DOHH2 (cell line): ENCODE measurements at regions not wholly inside any gene's neighbourhood (a gene's known extent, or its start where the extent isn't known, plus 50 kb on each side); places are given as distances from the start of the nearest gene placed in this dataset.

Source experiments
- H3F3A ChIP-seq: fragments of 200-600 bp; sonication (generic), shearing (Covaris generic); 2 replicates; pipeline ENCODE4 v1.6.0; 2016; ENCODE audit warnings: antibody characterized with exemption, mild to moderate bottlenecking; ENCODE audit not compliant: control insufficient read depth, insufficient read depth
- H3K27ac ChIP-seq: fragments of 200-600 bp; sonication (generic); 2 replicates; pipeline ENCODE4 v1.5.1; 2014; ENCODE audit warnings: low read depth, mild to moderate bottlenecking, low read length, moderate library complexity
- H3K27me3 ChIP-seq: fragments of 200-600 bp; sonication (generic); 2 replicates; pipeline ENCODE4 v1.6.1; 2014; ENCODE audit warnings: mild to moderate bottlenecking, low read length, mixed read lengths; ENCODE audit not compliant: control insufficient read depth
- H3K36me3 ChIP-seq: fragments of 200-600 bp; sonication (generic); 2 replicates; pipeline ENCODE4 v1.6.1; 2014; ENCODE audit warnings: mild to moderate bottlenecking, low read length, moderate library complexity, mixed read lengths; ENCODE audit not compliant: control insufficient read depth
- H3K4me1 ChIP-seq: fragments of 200-600 bp; sonication (generic); 2 replicates; pipeline ENCODE4 v1.6.1; 2014; ENCODE audit warnings: mild to moderate bottlenecking, low read length, mixed read lengths; ENCODE audit not compliant: control insufficient read depth
- H3K4me2 ChIP-seq: fragments of 200-600 bp; sonication (generic); 2 replicates; pipeline ENCODE4 v1.6.0; 2014; ENCODE audit warnings: mild to moderate bottlenecking, low read length, moderate library complexity
- H3K4me3 ChIP-seq: fragments of 200-600 bp; sonication (generic); 2 replicates; pipeline ENCODE4 v1.5.1; 2014; ENCODE audit warnings: mild to moderate bottlenecking, low read length, mixed read lengths
- H3K79me2 ChIP-seq: fragments of 200-600 bp; sonication (generic); 2 replicates; pipeline ENCODE4 v1.6.1; 2014; ENCODE audit warnings: mild to moderate bottlenecking, low read length, mixed read lengths; ENCODE audit not compliant: control insufficient read depth
- H3K9me2 ChIP-seq: fragments of 200-600 bp; sonication (generic); replicated peaks from 2 replicates; pipeline ENCODE4 v1.6.1; 2014; ENCODE audit warnings: mild to moderate bottlenecking, low read length, mixed read lengths; ENCODE audit not compliant: control insufficient read depth
- H3K9me3 ChIP-seq: fragments of 200-600 bp; sonication (generic); 2 replicates; pipeline ENCODE4 v1.6.1; 2014; ENCODE audit warnings: antibody characterized with exemption, low read length, mixed read lengths; ENCODE audit not compliant: control insufficient read depth, insufficient read depth
- H4K20me1 ChIP-seq: fragments of 200-600 bp; sonication (generic); 2 replicates; pipeline ENCODE4 v1.6.0; 2014; ENCODE audit warnings: low read depth, mild to moderate bottlenecking, antibody characterized with exemption, low read length, moderate library complexity; ENCODE audit not compliant: control insufficient read depth, insufficient read depth
- EZH2phosphoT487 ChIP-seq: fragments of 200-600 bp; sonication (generic); IDR thresholded peaks from 2 replicates; pipeline ENCODE4 v1.6.1; 2017; ENCODE audit warnings: borderline replicate concordance, mild to moderate bottlenecking, antibody characterized with exemption, low read length, moderate library complexity, mixed read lengths
- TF ChIP-seq, protein P1 (sequence below): fragments of 200-600 bp; sonication (generic); IDR thresholded peaks from one replicate; pipeline ENCODE4 v1.5.1; 2014; ENCODE audit warnings: antibody characterized with exemption, mild to moderate bottlenecking, low read depth, low read length; ENCODE audit not compliant: poor library complexity, severe bottlenecking

DNA sequence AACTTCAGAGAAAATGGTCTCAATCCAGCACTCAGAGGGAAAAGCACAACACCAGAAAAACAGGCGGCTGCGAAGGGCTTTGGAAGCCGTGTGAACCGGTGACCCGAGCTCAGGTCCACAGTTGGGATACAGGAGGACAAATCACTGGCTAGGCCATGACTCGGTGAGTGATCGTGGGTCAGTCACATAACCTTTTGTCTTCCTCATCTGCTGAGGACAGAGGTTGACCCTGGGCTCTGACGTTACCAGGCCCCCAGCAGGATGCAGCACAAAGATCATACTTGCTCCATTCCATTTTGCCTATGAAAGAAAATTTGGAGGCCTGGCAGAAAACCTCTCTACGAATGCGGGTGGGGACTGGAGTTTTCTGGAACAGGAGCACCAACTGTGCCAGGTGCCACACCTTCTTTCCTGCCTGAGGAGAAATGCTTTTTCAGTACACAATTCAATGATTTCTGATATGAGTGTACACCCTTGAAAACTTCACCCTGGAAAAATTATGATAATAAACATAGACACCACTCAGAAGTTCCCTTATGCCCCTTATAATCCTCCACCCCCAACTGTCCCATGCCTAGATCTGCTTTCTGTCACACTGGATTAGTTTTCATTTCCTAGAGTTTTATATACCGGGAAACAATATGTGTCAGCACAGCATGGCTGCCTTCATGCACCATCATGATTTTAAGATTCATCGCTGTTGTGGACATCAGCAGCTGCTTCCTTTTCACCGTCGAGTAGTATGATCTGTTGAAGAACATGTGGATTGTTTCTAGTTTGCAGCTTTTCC is 85.3 kb upstream of the RALGAPA2 start:
- Histone ChIP-seq H3F3A (no peaks in the 10 kb centered on the region), H3K27me3 (no peaks in the 10 kb centered on the region), H3K27ac (no peak overlapping the region), H3K79me2 (no peaks in the 10 kb centered on the region), H3K9me2 (no peaks in the 10 kb centered on the region), H3K4me2 (no peak overlapping the region), H3K4me3 (no peak overlapping the region), H3K4me1 (no peaks in the 10 kb centered on the region), H3K9me3 (no peaks in the 10 kb centered on the region), H3K36me3 (no peaks in the 10 kb centered on the region), H4K20me1 (no peaks in the 10 kb centered on the region)
- no peak for TF ChIP-seq EZH2phosphoT487
- TF ChIP-seq, protein P1, sequence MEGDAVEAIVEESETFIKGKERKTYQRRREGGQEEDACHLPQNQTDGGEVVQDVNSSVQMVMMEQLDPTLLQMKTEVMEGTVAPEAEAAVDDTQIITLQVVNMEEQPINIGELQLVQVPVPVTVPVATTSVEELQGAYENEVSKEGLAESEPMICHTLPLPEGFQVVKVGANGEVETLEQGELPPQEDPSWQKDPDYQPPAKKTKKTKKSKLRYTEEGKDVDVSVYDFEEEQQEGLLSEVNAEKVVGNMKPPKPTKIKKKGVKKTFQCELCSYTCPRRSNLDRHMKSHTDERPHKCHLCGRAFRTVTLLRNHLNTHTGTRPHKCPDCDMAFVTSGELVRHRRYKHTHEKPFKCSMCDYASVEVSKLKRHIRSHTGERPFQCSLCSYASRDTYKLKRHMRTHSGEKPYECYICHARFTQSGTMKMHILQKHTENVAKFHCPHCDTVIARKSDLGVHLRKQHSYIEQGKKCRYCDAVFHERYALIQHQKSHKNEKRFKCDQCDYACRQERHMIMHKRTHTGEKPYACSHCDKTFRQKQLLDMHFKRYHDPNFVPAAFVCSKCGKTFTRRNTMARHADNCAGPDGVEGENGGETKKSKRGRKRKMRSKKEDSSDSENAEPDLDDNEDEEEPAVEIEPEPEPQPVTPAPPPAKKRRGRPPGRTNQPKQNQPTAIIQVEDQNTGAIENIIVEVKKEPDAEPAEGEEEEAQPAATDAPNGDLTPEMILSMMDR: no peak

DNA sequence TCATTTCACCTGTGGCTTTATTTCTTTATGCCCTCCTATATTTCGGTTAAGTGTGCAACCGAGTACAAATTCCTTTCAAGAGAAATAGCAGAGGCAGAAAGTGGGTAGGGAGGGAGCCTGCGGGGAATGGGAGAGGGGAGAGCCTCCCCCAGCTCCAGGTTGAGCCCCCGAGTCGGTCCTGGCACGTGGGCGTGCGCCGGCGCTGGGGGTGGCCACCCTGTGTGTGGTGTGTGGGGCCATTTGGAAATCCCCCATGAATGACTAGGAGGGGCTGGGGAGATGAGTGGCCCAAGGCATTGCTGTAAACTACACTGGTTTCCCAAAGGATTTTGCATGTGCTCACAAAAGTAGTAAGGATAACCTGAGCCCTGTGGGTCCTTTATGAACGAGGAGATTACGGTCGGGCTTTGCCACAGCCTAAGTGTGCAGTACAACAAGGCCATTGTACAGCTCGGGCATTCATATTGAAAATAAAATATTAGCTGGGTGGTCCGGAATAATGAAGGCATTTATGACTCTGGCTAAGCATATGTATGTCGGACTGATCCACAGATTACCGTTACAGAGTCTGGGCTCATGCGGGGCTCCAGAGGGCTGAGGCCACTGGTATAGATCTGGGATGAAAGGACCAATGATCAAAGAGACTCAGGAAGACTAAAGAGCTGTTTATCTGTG is 84.5 kb upstream of the RALGAPA2 start:
- Histone ChIP-seq H3K27ac (no peak overlapping the region), H3K4me1 (no peaks in the 10 kb centered on the region), H3K27me3 (no peaks in the 10 kb centered on the region), H3K9me2 (no peaks in the 10 kb centered on the region), H3K79me2 (no peaks in the 10 kb centered on the region), H3K36me3 (no peaks in the 10 kb centered on the region), H3K4me3 (no peak overlapping the region), H3K4me2 (no peak overlapping the region), H4K20me1 (no peaks in the 10 kb centered on the region), H3F3A (no peaks in the 10 kb centered on the region), H3K9me3 (no peaks in the 10 kb centered on the region)
- TF ChIP-seq, protein P1: no peak
- TF ChIP-seq EZH2phosphoT487: no peak

DNA sequence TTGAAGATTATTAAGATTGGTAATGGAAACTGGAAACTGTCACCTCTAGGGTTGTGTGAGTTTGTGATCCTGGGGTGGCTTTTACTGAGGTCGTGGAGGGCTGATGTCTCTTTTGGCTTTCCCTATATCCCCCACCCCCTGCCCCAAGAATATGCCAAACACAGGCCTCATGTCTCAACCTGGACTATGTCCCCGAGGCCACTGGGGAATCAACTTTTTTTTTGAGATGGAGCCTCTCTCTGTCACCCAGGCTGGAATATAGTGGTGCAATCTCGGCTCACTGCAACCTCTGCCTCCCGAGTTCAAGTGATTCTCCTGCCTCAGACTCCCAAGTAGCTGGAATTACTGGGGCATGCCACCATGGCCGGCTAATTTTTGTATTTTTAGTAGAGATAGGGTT is 83.3 kb upstream of the RALGAPA2 start:
- H3K36me3 ChIP-seq: no peaks in the 10 kb centered on the region
- H3K9me3 ChIP-seq: no peaks in the 10 kb centered on the region
- H3K27me3 ChIP-seq: no peaks in the 10 kb centered on the region
- no peaks in the 10 kb centered on the region for H3F3A ChIP-seq
- no peaks in the 10 kb centered on the region for H3K9me2 ChIP-seq
- no peaks in the 10 kb centered on the region for H4K20me1 ChIP-seq
- TF ChIP-seq EZH2phosphoT487: no peak
- TF ChIP-seq, protein P1: no peak
- no peak overlapping the region for H3K4me3 ChIP-seq
- no peak overlapping the region for H3K4me2 ChIP-seq
- H3K4me1 ChIP-seq: no peaks in the 10 kb centered on the region
- H3K79me2 ChIP-seq: no peaks in the 10 kb centered on the region
- H3K27ac ChIP-seq: no peak overlapping the region
